Small intestine (tissue), 7 donors: ENCODE measurements at regions not wholly inside any gene's neighbourhood (a gene's known extent, or its start where the extent isn't known, plus 50 kb on each side); places are given as distances from the start of the nearest gene placed in this dataset.

ENCODE experiments used
- DNase-seq, 2 donors: peaks; one replicate each; pipeline versions ENCODE4 v3.0.0 to v3.0.0-alpha.2; 2013
- FAIRE-seq: peaks from 2 replicates; lab custom pipeline; 2012; peaks lifted over from hg19 to GRCh38; lab: Jason Lieb, UNC
- H3K27ac ChIP-seq, 3 donors: one replicate each; pipeline ENCODE4 v1.5.1; 2013; ENCODE audit warnings: low read length in 2 of 3, mild to moderate bottlenecking in 2 of 3, control low read depth in 1 of 3, inconsistent platforms in 1 of 3, low read depth in 1 of 3, moderate library complexity in 1 of 3
- H3K27me3 ChIP-seq, 3 donors: one replicate each; pipeline ENCODE4 v1.6.1; 2013; ENCODE audit warnings: low read length in 3 of 3, inconsistent platforms in 1 of 3; ENCODE audit not compliant: control insufficient read depth in 3 of 3, insufficient read depth in 3 of 3
- H3K36me3 ChIP-seq, 3 donors: one replicate each; pipeline ENCODE4 v1.6.1; 2013; ENCODE audit warnings: low read length in 3 of 3, inconsistent platforms in 1 of 3, low read depth in 1 of 3, mild to moderate bottlenecking in 1 of 3, moderate library complexity in 1 of 3; ENCODE audit not compliant: control insufficient read depth in 3 of 3, insufficient read depth in 2 of 3
- H3K4me1 ChIP-seq, 3 donors: one replicate each; pipeline ENCODE4 v1.6.1; 2013; ENCODE audit warnings: low read length in 2 of 3, inconsistent platforms in 1 of 3, low read depth in 1 of 3, mild to moderate bottlenecking in 1 of 3, moderate library complexity in 1 of 3; ENCODE audit not compliant: control insufficient read depth in 3 of 3, insufficient read depth in 2 of 3
- H3K4me3 ChIP-seq, 3 donors: one replicate each; pipeline ENCODE4 v1.5.1; 2013; ENCODE audit warnings: low read length in 3 of 3, control low read depth in 1 of 3, inconsistent platforms in 1 of 3, low read depth in 1 of 3, mild to moderate bottlenecking in 1 of 3, moderate library complexity in 1 of 3
- H3K9me3 ChIP-seq, 2 donors: one replicate each; pipeline ENCODE4 v1.6.1; 2013; ENCODE audit warnings: low read depth in 1 of 2, low read length in 1 of 2; ENCODE audit not compliant: control insufficient read depth in 2 of 2, insufficient read depth in 1 of 2
- WGBS, 3 donors: extraction: QIAGEN DNeasy Blood & Tissue Kit; methylation state at CpG; one replicate each; pipeline ENCODE4 v1.1.7; 2013; 5-methylcytosine and 5-hydroxymethylcytosine counted together
- donor health status: healthy with polysubstance abuse.
- donor health status: control.
- donor health status: control.
- donor health status: Bipolar disorder and iron deficiency.
- donor health status: healthy.

GRCh38 chr5:8239646-8240045 is 370.7 kb downstream of the MTRR start:
- H3K4me1 ChIP-seq: no peaks in the 10 kb centered on the region
- H3K4me3 ChIP-seq: no peak overlapping the region
- 65 to 78% (median 77%) methylated on average over 5 of the region's 5 CpGs for WGBS, 3 donors
- H3K36me3 ChIP-seq: no peaks in the 10 kb centered on the region
- FAIRE-seq (no peak), DNase-seq (no peak)
- H3K27me3 ChIP-seq: no peaks in the 10 kb centered on the region
- H3K27ac ChIP-seq: no peak overlapping the region
- H3K9me3 ChIP-seq: no peaks in the 10 kb centered on the region

DNA sequence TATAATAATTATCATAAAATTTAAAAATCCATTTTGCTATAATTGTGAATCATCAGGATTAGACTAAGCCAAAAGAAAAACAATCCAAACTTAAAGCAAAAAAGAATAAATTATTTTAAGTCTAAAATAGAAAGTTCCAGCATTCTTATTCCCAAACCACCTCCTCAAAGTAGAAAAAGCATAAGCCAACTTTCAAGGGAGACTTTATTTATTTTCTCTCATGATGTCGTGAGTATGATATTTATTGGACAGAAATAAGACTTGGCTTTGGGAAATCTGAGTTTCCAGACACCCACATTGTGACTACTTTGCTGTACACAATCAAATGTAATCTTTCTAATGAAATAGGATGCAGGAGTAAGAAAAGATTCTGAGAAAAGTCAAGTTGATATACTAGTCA is 372.1 kb downstream of the MTRR start:
- Histone ChIP-seq H3K4me3 (no peak overlapping the region), H3K36me3 (no peaks in the 10 kb centered on the region), H3K27me3 (no peaks in the 10 kb centered on the region), H3K9me3 (no peaks in the 10 kb centered on the region), H3K4me1 (no peaks in the 10 kb centered on the region), H3K27ac (no peak overlapping the region)
- FAIRE-seq: no peak
- DNase-seq: no peak
- 1 to 52% (median 30%) methylated on average over 1 of the region's 1 CpG for WGBS, 3 donors

- H3K36me3 ChIP-seq: no peaks in the 10 kb centered on the region
- 75 to 81% (median 79%) methylated on average over 3 of the region's 3 CpGs for WGBS, 3 donors
- no peak overlapping the region for H3K4me3 ChIP-seq
- no peaks in the 10 kb centered on the region for H3K27me3 ChIP-seq
- H3K9me3 ChIP-seq: no peaks in the 10 kb centered on the region
- no peak overlapping the region for H3K27ac ChIP-seq
- FAIRE-seq: no peak
- DNase-seq: no peak
- no peaks in the 10 kb centered on the region for H3K4me1 ChIP-seq
These were observed 372.6 kb downstream of the MTRR start for GRCh38 chr5:8241558-8241957.

GRCh38 chr5:8247049-8247899 is 378.3 kb downstream of the MTRR start:
- Histone ChIP-seq H3K4me3 (no peak overlapping the region), H3K27ac (no peak overlapping the region), H3K27me3 (no peaks in the 10 kb centered on the region), H3K4me1 (no peaks in the 10 kb centered on the region), H3K9me3 (no peaks in the 10 kb centered on the region), H3K36me3 (no peaks in the 10 kb centered on the region)
- WGBS, 3 donors: 44 to 52% (median 45%) methylated on average over 8 of the region's 8 CpGs
- FAIRE-seq (no peak), DNase-seq (no peak)

GRCh38 chr5:8253376-8253775 is 384.4 kb downstream of the MTRR start:
- no peak for DNase-seq
- Histone ChIP-seq H3K27ac (no peak overlapping the region), H3K4me1 (no peaks in the 10 kb centered on the region), H3K27me3 (no peaks in the 10 kb centered on the region), H3K4me3 (no peak overlapping the region), H3K36me3 (no peaks in the 10 kb centered on the region), H3K9me3 (no peaks in the 10 kb centered on the region)
- FAIRE-seq: no peak

GRCh38 chr5:8254674-8255073 is 385.7 kb downstream of the MTRR start:
- Histone ChIP-seq H3K27me3 (no peaks in the 10 kb centered on the region), H3K36me3 (no peaks in the 10 kb centered on the region), H3K9me3 (no peaks in the 10 kb centered on the region), H3K4me1 (no peaks in the 10 kb centered on the region), H3K4me3 (no peak overlapping the region), H3K27ac (no peak overlapping the region)
- WGBS, 3 donors: 55 to 66% (median 61%) methylated on average over 2 of the region's 2 CpGs
- FAIRE-seq (no peak), DNase-seq (no peak)

GRCh38 chr5:8258801-8259200 is 389.9 kb downstream of the MTRR start:
- no peak overlapping the region for H3K4me3 ChIP-seq
- 75 to 89% (median 77%) methylated on average over 3 of the region's 3 CpGs for WGBS, 3 donors
- no peaks in the 10 kb centered on the region for H3K9me3 ChIP-seq
- H3K27ac ChIP-seq: no peak overlapping the region
- H3K4me1 ChIP-seq: no peaks in the 10 kb centered on the region
- H3K36me3 ChIP-seq: no peaks in the 10 kb centered on the region
- DNase-seq (no peak), FAIRE-seq (no peak)
- no peaks in the 10 kb centered on the region for H3K27me3 ChIP-seq

DNA sequence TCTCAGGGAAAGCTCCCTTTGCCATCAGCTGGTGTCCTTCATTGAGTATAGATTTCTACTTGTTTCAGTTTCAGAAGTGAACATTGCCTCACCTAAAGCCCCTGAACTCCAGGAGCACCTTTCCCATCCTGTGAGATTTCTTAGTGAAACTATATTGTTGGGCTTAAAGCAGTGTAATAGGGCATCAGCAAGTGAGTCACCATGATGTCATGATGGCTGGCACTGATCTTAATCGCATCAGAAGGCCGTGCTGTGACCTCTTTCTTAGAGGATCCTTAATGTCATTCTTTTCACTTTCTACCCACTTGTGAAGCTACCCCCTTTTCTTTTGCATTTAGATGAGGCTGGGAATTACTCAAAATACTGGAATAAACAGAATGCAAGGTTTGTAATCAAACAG is 401.3 kb downstream of the MTRR start:
- no peak for FAIRE-seq
- WGBS, 3 donors: 85 to 94% (median 85%) methylated on average over 2 of the region's 2 CpGs

More for the DNA sequence above, 401.3 kb downstream of the MTRR start:
- no peak for DNase-seq
- Histone ChIP-seq H3K9me3 (no peaks in the 10 kb centered on the region), H3K4me3 (no peak overlapping the region), H3K4me1 (no peaks in the 10 kb centered on the region), H3K36me3 (no peaks in the 10 kb centered on the region), H3K27me3 (no peaks in the 10 kb centered on the region), H3K27ac (no peak overlapping the region)
